IMR-90 (cell line): ENCODE measurements at regions not wholly inside any gene's neighbourhood (a gene's known extent, or its start where the extent isn't known, plus 50 kb on each side); places are given as distances from the start of the nearest gene placed in this dataset.

Experiments
- ATAC-seq: fragments of 200-7000 bp; cut with Tn5 transposase; 2 replicates; pipeline ENCODE4 v1.9.1; 2020; ENCODE audit warnings: low read depth, mild to moderate bottlenecking, moderate library complexity
- BruUV-seq: library from RNA; stranded (reverse); fragments of 400-500 nt; replicated peaks from 2 replicates; lab custom pipeline; 2021; lab: Mats Ljungman, UMichigan
- CTCF ChIA-PET: fragments of 300-600 bp; formaldehyde crosslinking; extraction: SDS; loops from one replicate; lab custom pipeline; 2021; ENCODE audit warnings: antibody characterized with exemption; lab: Yijun Ruan, JAX
- POLR2A ChIA-PET: fragments of 300-600 bp; sonication (Branson Sonifier 250); formaldehyde crosslinking; loops from one replicate; lab custom pipeline; 2022; ENCODE audit warnings: antibody characterized with exemption; ENCODE audit not compliant: unreplicated experiment; lab: Charles Lee
- DNase-seq: peaks from one replicate; pipeline ENCODE4 v3.0.0; 2013
- H2AFZ ChIP-seq: replicated peaks from 2 replicates; pipeline ENCODE3; 2013; ENCODE audit warnings: low read length, mild to moderate bottlenecking; ENCODE audit not compliant: poor library complexity
- H2AK5ac ChIP-seq: 2 replicates; pipeline ENCODE4 v1.6.1; 2013; ENCODE audit warnings: low read depth, low read length, inconsistent platforms
- H2AK9ac ChIP-seq: replicated peaks from 2 replicates; pipeline ENCODE3; 2013; ENCODE audit warnings: mild to moderate bottlenecking, low read depth, low read length, moderate library complexity; ENCODE audit not compliant: poor library complexity
- H2BK120ac ChIP-seq: 2 replicates; pipeline ENCODE4 v1.6.1; 2013; ENCODE audit warnings: low read depth, low read length, inconsistent platforms
- H2BK15ac ChIP-seq: 3 replicates; pipeline ENCODE4 v1.6.1; 2013; ENCODE audit warnings: low read depth, low read length, inconsistent platforms
- H2BK20ac ChIP-seq: 2 replicates; pipeline ENCODE4 v1.6.1; 2013; ENCODE audit warnings: low read depth, mild to moderate bottlenecking, inconsistent platforms, low read length, moderate library complexity
- H2BK5ac ChIP-seq: 2 replicates; pipeline ENCODE4 v1.6.1; 2013; ENCODE audit warnings: mild to moderate bottlenecking, low read depth, low read length, inconsistent platforms; ENCODE audit not compliant: poor library complexity, severe bottlenecking
- H3K14ac ChIP-seq: replicated peaks from 2 replicates; pipeline ENCODE4 v1.6.1; 2013; ENCODE audit warnings: low read depth, low read length, inconsistent platforms
- H3K18ac ChIP-seq: 2 replicates; pipeline ENCODE4 v1.6.1; 2013; ENCODE audit warnings: low read depth, low read length, control low read depth
- H3K23ac ChIP-seq: 2 replicates; pipeline ENCODE4 v1.6.1; 2013; ENCODE audit warnings: low read depth, low read length, inconsistent platforms
- H3K27ac ChIP-seq: 2 replicates; pipeline ENCODE4 v1.5.1; 2013; ENCODE audit warnings: mild to moderate bottlenecking, control low read depth, low read length; ENCODE audit not compliant: insufficient read depth
- H3K27me3 ChIP-seq: 2 replicates; pipeline ENCODE4 v1.6.1; 2013; ENCODE audit warnings: low read length; ENCODE audit not compliant: control insufficient read depth, insufficient read depth
- H3K36me3 ChIP-seq: 2 replicates; pipeline ENCODE4 v1.6.1; 2013; ENCODE audit warnings: low read length, mixed read lengths; ENCODE audit not compliant: control insufficient read depth, insufficient read depth
- H3K4ac ChIP-seq: 2 replicates; pipeline ENCODE4 v1.6.1; 2013; ENCODE audit warnings: low read depth, low read length, inconsistent platforms
- H3K4me1 ChIP-seq: 2 replicates; pipeline ENCODE4 v1.6.1; 2013; ENCODE audit warnings: low read length, mixed read lengths; ENCODE audit not compliant: control insufficient read depth, insufficient read depth
- H3K4me2 ChIP-seq: 2 replicates; pipeline ENCODE4 v1.6.1; 2013; ENCODE audit warnings: low read depth, mild to moderate bottlenecking, control low read depth, low read length, moderate library complexity
- H3K4me3 ChIP-seq: 2 replicates; pipeline ENCODE4 v1.5.1; 2013; ENCODE audit warnings: low read depth, mild to moderate bottlenecking, control low read depth, low read length, moderate library complexity; ENCODE audit not compliant: insufficient read depth
- H3K56ac ChIP-seq: 2 replicates; pipeline ENCODE4 v1.6.1; 2013; ENCODE audit warnings: low read length, inconsistent platforms; ENCODE audit not compliant: insufficient read depth; ENCODE audit errors: extremely low read depth
- H3K79me1 ChIP-seq, 2 experiments: 2 replicates each; pipeline ENCODE4 v1.6.1; 2013; ENCODE audit warnings: low read length in 2 of 2, inconsistent platforms in 1 of 2, low read depth in 1 of 2
- H3K9ac ChIP-seq: 2 replicates; pipeline ENCODE4 v1.6.1; 2013; ENCODE audit warnings: low read depth, low read length, control low read depth
- H3K9me1 ChIP-seq: 2 replicates; pipeline ENCODE4 v1.6.1; 2013; ENCODE audit warnings: low read length, inconsistent platforms; ENCODE audit not compliant: insufficient read depth
- H3K9me3 ChIP-seq: 2 replicates; pipeline ENCODE4 v1.6.1; 2013; ENCODE audit warnings: low read length; ENCODE audit not compliant: control insufficient read depth, insufficient read depth
- H4K20me1 ChIP-seq: 2 replicates; pipeline ENCODE4 v1.6.1; 2013; ENCODE audit warnings: low read length, inconsistent platforms; ENCODE audit not compliant: insufficient read depth
- H4K5ac ChIP-seq: 2 replicates; pipeline ENCODE4 v1.6.1; 2013; ENCODE audit warnings: mild to moderate bottlenecking, low read depth, low read length, control low read depth
- H4K8ac ChIP-seq, 2 experiments: 2 replicates each; pipeline ENCODE4 v1.6.1; 2013; ENCODE audit warnings: low read depth in 2 of 2, low read length in 2 of 2, control low read depth in 1 of 2, inconsistent platforms in 1 of 2
- H4K91ac ChIP-seq: 2 replicates; pipeline ENCODE4 v1.6.1; 2013; ENCODE audit warnings: low read depth, low read length, inconsistent platforms; ENCODE audit not compliant: insufficient read depth
- BHLHE40 ChIP-seq: fragments of 150-350 bp; IDR thresholded peaks from 2 replicates; pipeline ENCODE4 v1.6.1; 2016; ENCODE audit warnings: mild to moderate bottlenecking, low read depth, low read length
- CEBPB ChIP-seq: IDR thresholded peaks from 2 replicates; pipeline ENCODE4 v1.6.1; 2012; ENCODE audit warnings: low read depth, low read length, improper control_type of control experiment
- CHD1 ChIP-seq: IDR thresholded peaks from 2 replicates; pipeline ENCODE4 v1.6.1; 2012; ENCODE audit warnings: low read depth, low read length, improper control_type of control experiment
- CTCF ChIP-seq: conservative IDR thresholded peaks from 2 replicates; pipeline ENCODE4 v1.5.1; 2012; ENCODE audit warnings: mild to moderate bottlenecking, low read depth, low read length, improper control_type of control experiment
- ELK1 ChIP-seq: fragments of 150-350 bp; IDR thresholded peaks from 2 replicates; pipeline ENCODE4 v1.6.1; 2016; ENCODE audit warnings: low read depth, mild to moderate bottlenecking, low read length, moderate library complexity, borderline replicate concordance
- FOS ChIP-seq: fragments of 150-350 bp; IDR thresholded peaks from 2 replicates; pipeline ENCODE4 v1.6.1; 2016; ENCODE audit warnings: low read depth, low read length
- MAFK ChIP-seq: IDR thresholded peaks from 2 replicates; pipeline ENCODE4 v1.6.1; 2012; ENCODE audit warnings: low read depth, low read length, improper control_type of control experiment
- MAZ ChIP-seq: IDR thresholded peaks from 2 replicates; pipeline ENCODE4 v1.6.1; 2012; ENCODE audit warnings: low read depth, mild to moderate bottlenecking, low read length, improper control_type of control experiment, moderate library complexity, borderline replicate concordance
- MXI1 ChIP-seq: IDR thresholded peaks from 2 replicates; pipeline ENCODE4 v1.6.1; 2012; ENCODE audit warnings: low read depth, mild to moderate bottlenecking, low read length, moderate library complexity, borderline replicate concordance
- NFE2L2 ChIP-seq: fragments of 150-350 bp; IDR thresholded peaks from 2 replicates; pipeline ENCODE4 v1.6.1; 2016; ENCODE audit warnings: low read depth, mild to moderate bottlenecking, low read length
- POLR2A ChIP-seq: IDR thresholded peaks from 2 replicates; pipeline ENCODE4 v1.6.1; 2012; ENCODE audit warnings: mild to moderate bottlenecking, low read depth, low read length
- RAD21 ChIP-seq: IDR thresholded peaks from 2 replicates; pipeline ENCODE4 v1.6.1; 2012; ENCODE audit warnings: low read length, improper control_type of control experiment
- RCOR1 ChIP-seq: IDR thresholded peaks from 2 replicates; pipeline ENCODE4 v1.6.1; 2012; ENCODE audit warnings: mild to moderate bottlenecking, low read length, improper control_type of control experiment; ENCODE audit not compliant: insufficient replicate concordance
- RFX5 ChIP-seq: IDR thresholded peaks from 2 replicates; pipeline ENCODE4 v1.8.0; 2012; ENCODE audit warnings: low read depth, mild to moderate bottlenecking, low read length, moderate library complexity
- SMC3 ChIP-seq: fragments of 150-350 bp; IDR thresholded peaks from 2 replicates; pipeline ENCODE4 v1.6.1; 2016; ENCODE audit warnings: low read depth, mild to moderate bottlenecking, antibody characterized with exemption, low read length, moderate library complexity
- USF2 ChIP-seq: fragments of 150-350 bp; IDR thresholded peaks from 2 replicates; pipeline ENCODE4 v1.6.1; 2017; ENCODE audit warnings: mild to moderate bottlenecking, antibody characterized with exemption, low read length, low read depth
- WGBS, 2 experiments: methylation state at CpG; one replicate each; pipeline versions ENCODE4 v1.1.5 to v1.1.7; 2013; ENCODE audit warnings: missing lambda C conversion rate in 2 of 2; ENCODE audit not compliant: insufficient read length in 1 of 2; ENCODE audit errors: extremely low coverage in 2 of 2; 5-methylcytosine and 5-hydroxymethylcytosine counted together
- dilution Hi-C: fragments of 300-500 bp; cut with HindIII; formaldehyde crosslinking; loops from one replicate; pipeline ENCODE4 v1.14.3; 2018; ENCODE audit warnings: low sequenced_read_pairs; ENCODE audit not compliant: unreplicated experiment
- in situ Hi-C: fragments of 300-500 bp; cut with MboI; formaldehyde crosslinking; loops from 3 replicates; pipeline ENCODE4 v1.14.3; 2019; ENCODE audit warnings: low sequenced_read_pairs, inconsistent platforms, mixed read lengths
- intact Hi-C: fragments of 100-400 bp; cut with micrococcal nuclease; formaldehyde crosslinking; loops from 2 replicates; pipeline ENCODE4 v1.10.0; 2022

GRCh38 chr2:7265286-7265685, 348.1 kb downstream of the RNF144A start:
- Histone ChIP-seq H3K4me3 (no peak overlapping the region), H3K9me3 (peaks cover 20% of the 10 kb centered on the region), H3K56ac (no peak overlapping the region), H3K9me1 (no peaks in the 10 kb centered on the region), H3K4me1 (no peaks in the 10 kb centered on the region), H4K91ac (no peak overlapping the region), H3K27me3 (no peaks in the 10 kb centered on the region), H2BK5ac (no peak overlapping the region), H3K4me2 (no peak overlapping the region), H3K79me1 (no peaks in the 10 kb centered on the region), H2AK9ac (no peak overlapping the region), H3K36me3 (no peaks in the 10 kb centered on the region), H3K27ac (no peak overlapping the region), H4K8ac (no peak overlapping the region), H4K5ac (no peak overlapping the region), H4K20me1 (no peaks in the 10 kb centered on the region), H2BK15ac (no peak overlapping the region), H2AFZ (no peak overlapping the region), H3K18ac (no peak overlapping the region), H3K14ac (no peak overlapping the region), H2AK5ac (no peak overlapping the region), H3K23ac (no peak overlapping the region), H2BK20ac (no peak overlapping the region), H3K4ac (no peak overlapping the region), H3K9ac (no peak overlapping the region), H2BK120ac (no peak overlapping the region)
- dilution Hi-C loops (no loop called here), in situ Hi-C loops (no loop called here), intact Hi-C loops (no loop called here)
- TF ChIP-seq CEBPB: no peak
- TF ChIP-seq RFX5: no peak
- TF ChIP-seq BHLHE40: no peak
- TF ChIP-seq FOS: no peak
- no peak for TF ChIP-seq RAD21
- no peak for TF ChIP-seq USF2
- TF ChIP-seq MAFK: no peak
- no peak for TF ChIP-seq RCOR1
- no peak for TF ChIP-seq MXI1
- no peak for TF ChIP-seq CTCF
- TF ChIP-seq POLR2A: no peak
- TF ChIP-seq CHD1: no peak
- TF ChIP-seq MAZ: no peak
- no peak for TF ChIP-seq NFE2L2
- no peak for TF ChIP-seq ELK1
- TF ChIP-seq SMC3: no peak
- no CpG with 5 or more reads among the region's 8 CpGs for WGBS, 2 experiments
- ChIA-PET CTCF (no interaction called here), POLR2A (no interaction called here)
- no peak for DNase-seq
- ATAC-seq: no peak
- no TSS peak for BruUV-seq
